GM21367 (cell line): ENCODE measurements at regions not wholly inside any gene's neighbourhood (a gene's known extent, or its start where the extent isn't known, plus 50 kb on each side); places are given as distances from the start of the nearest gene placed in this dataset.

ENCODE experiments used
- ATAC-seq: cut with Tn5 transposase; IDR thresholded peaks from one replicate; pipeline ENCODE4 v1.9.1; 2021; ENCODE audit not compliant: unreplicated experiment

- no peak for ATAC-seq
These were observed 52.7 kb upstream of the ALK start for GRCh38 chr2:29974086-29974485.

GRCh38 chr2:29977284-29977683, 55.9 kb upstream of the ALK start:
- ATAC-seq, result no peak

GRCh38 chr2:29981402-29981801, 60.0 kb upstream of the ALK start:
- ATAC-seq, result no peak

GRCh38 chr2:29983308-29983707, 61.9 kb upstream of the ALK start:
- ATAC-seq, result no peak

- ATAC-seq, result no peak
These were observed 65.8 kb upstream of the ALK start for GRCh38 chr2:29987146-29987545.

GRCh38 chr2:29990129-29990528, 68.7 kb upstream of the ALK start:
- ATAC-seq, result no peak

- ATAC-seq, result no peak
These were observed 69.7 kb upstream of the ALK start for GRCh38 chr2:29991086-29991485.

- no peak for ATAC-seq
These were observed 73.9 kb upstream of the ALK start for GRCh38 chr2:29995241-29995640.

- ATAC-seq, result no peak
These were observed 81.7 kb upstream of the ALK start for GRCh38 chr2:30003128-30003527.

- ATAC-seq, result no peak
These were observed 101.2 kb upstream of the ALK start for GRCh38 chr2:30022444-30023071.

GRCh38 chr2:30024281-30024680, 102.9 kb upstream of the ALK start:
- ATAC-seq, result no peak

GRCh38 chr2:30026091-30027055, 105.0 kb upstream of the ALK start:
- no peak for ATAC-seq

- ATAC-seq, result no peak
These were observed 108.4 kb upstream of the ALK start for GRCh38 chr2:30029804-30030203.

GRCh38 chr2:30030361-30030760, 109.0 kb upstream of the ALK start:
- ATAC-seq, result no peak

- ATAC-seq, result no peak
These were observed 109.8 kb upstream of the ALK start for GRCh38 chr2:30031184-30031583.

GRCh38 chr2:30034052-30034775, 112.6 kb upstream of the YPEL5 start:
- ATAC-seq, result no peak

- ATAC-seq, result no peak
These were observed 109.8 kb upstream of the YPEL5 start for GRCh38 chr2:30037016-30037415.

GRCh38 chr2:30038419-30038818, 108.4 kb upstream of the YPEL5 start:
- no peak for ATAC-seq

- ATAC-seq, result no peak
These were observed 107.7 kb upstream of the YPEL5 start for GRCh38 chr2:30039101-30039500.

GRCh38 chr2:30040147-30040546, 106.7 kb upstream of the YPEL5 start:
- ATAC-seq, result no peak

GRCh38 chr2:30041884-30042283, 104.9 kb upstream of the YPEL5 start:
- ATAC-seq, result no peak

- no peak for ATAC-seq
These were observed 100.4 kb upstream of the YPEL5 start for GRCh38 chr2:30046396-30046795.
